Endometrial microvascular endothelial cells (primary cell): ENCODE measurements at regions not wholly inside any gene's neighbourhood (a gene's known extent, or its start where the extent isn't known, plus 50 kb on each side); places are given as distances from the start of the nearest gene placed in this dataset.
"Not testable (repeated sequence)": the region's sequence is repeated elsewhere in the genome, so short reads cannot be mapped to it uniquely, and the experiment has no call there.

Experiments used
- in situ Hi-C: cut with HindIII; loops from 2 replicates; pipeline ENCODE4 v1.10.0; 2017; ENCODE audit warnings: low sequenced_read_pairs, low pct_unique_long_range_greater_than_20kb; ENCODE audit errors: inconsistent ontology term

GRCh38 chr2:150127995-150128394 is 359.5 kb downstream of the RND3 start:
- in situ Hi-C loops = no loop called here

GRCh38 chr2:150127346-150127990 is 360.0 kb downstream of the RND3 start:
- in situ Hi-C loops = no loop called here

GRCh38 chr2:150126839-150127238 is 360.6 kb downstream of the RND3 start:
- in situ Hi-C loops = no loop called here

GRCh38 chr2:150126143-150126740 is 361.2 kb downstream of the RND3 start:
- in situ Hi-C loops = no loop called here

GRCh38 chr2:150125708-150126107 is 361.8 kb downstream of the RND3 start:
- in situ Hi-C loops = no loop called here

GRCh38 chr2:150125188-150125587 is 362.3 kb downstream of the RND3 start:
- in situ Hi-C loops = no loop called here

GRCh38 chr2:150124739-150125138 is 362.7 kb downstream of the RND3 start:
- in situ Hi-C loops = no loop called here

GRCh38 chr2:150122871-150123613 is 364.4 kb downstream of the RND3 start:
- in situ Hi-C loops = no loop called here

GRCh38 chr2:150122156-150122555 is 365.3 kb downstream of the RND3 start:
- in situ Hi-C loops = no loop called here

- in situ Hi-C loops = no loop called here
Observed at GRCh38 chr2:150120326-150120955, 367.0 kb downstream of the RND3 start.

GRCh38 chr2:150119819-150120218 is 367.6 kb downstream of the RND3 start:
- in situ Hi-C loops = no loop called here

GRCh38 chr2:150114089-150114488 is 373.4 kb downstream of the RND3 start:
- in situ Hi-C loops = not testable (repeated sequence)

GRCh38 chr2:150110548-150110947 is 376.9 kb downstream of the RND3 start:
- in situ Hi-C loops = no loop called here

- in situ Hi-C loops = no loop called here
Observed at GRCh38 chr2:150109912-150110311, 377.6 kb downstream of the RND3 start.

- in situ Hi-C loops = no loop called here
Observed at GRCh38 chr2:150109028-150109427, 378.4 kb downstream of the RND3 start.

GRCh38 chr2:150107816-150108215 is 379.7 kb downstream of the RND3 start:
- in situ Hi-C loops = no loop called here

- in situ Hi-C loops = no loop called here
Observed at GRCh38 chr2:150107170-150107569, 380.3 kb downstream of the RND3 start.

GRCh38 chr2:150101947-150102346 is 385.5 kb downstream of the RND3 start:
- in situ Hi-C loops = no loop called here

- in situ Hi-C loops = no loop called here
Observed at GRCh38 chr2:150100834-150101233, 386.6 kb downstream of the RND3 start.

- in situ Hi-C loops = no loop called here
Observed at GRCh38 chr2:150100336-150100735, 387.1 kb downstream of the RND3 start.
